Neural cell (in vitro differentiated cells): ENCODE measurements at regions not wholly inside any gene's neighbourhood (a gene's known extent, or its start where the extent isn't known, plus 50 kb on each side); places are given as distances from the start of the nearest gene placed in this dataset.

Experiments used
- H2AFZ ChIP-seq: fragments of 200-600, 300-800 bp; sonication (generic), shearing (Covaris generic); 2 replicates; pipeline ENCODE4 v1.6.0; 2014; ENCODE audit warnings: low read depth, mild to moderate bottlenecking, antibody characterized with exemption, low read length, moderate library complexity
- H3F3A ChIP-seq: fragments of 200-600 bp; shearing (Covaris generic); 2 replicates; pipeline ENCODE4 v1.6.1; 2016; ENCODE audit warnings: mild to moderate bottlenecking, moderate library complexity, mixed read lengths, antibody characterized with exemption, low read length; ENCODE audit not compliant: insufficient read depth, poor library complexity, severe bottlenecking
- H3K27ac ChIP-seq: fragments of 200-600, 300-800 bp; sonication (generic), shearing (Covaris generic); 2 replicates; pipeline ENCODE4 v1.5.1; 2014; ENCODE audit warnings: mild to moderate bottlenecking, low read length, moderate library complexity
- H3K27me3 ChIP-seq: fragments of 300-800, 200-600 bp; sonication (generic), shearing (Covaris generic); 2 replicates; pipeline ENCODE4 v1.6.0; 2014; ENCODE audit warnings: mild to moderate bottlenecking, low read depth, low read length, moderate library complexity; ENCODE audit not compliant: insufficient read depth
- H3K36me3 ChIP-seq: fragments of 300-800, 200-600 bp; sonication (generic), shearing (Covaris generic); 2 replicates; pipeline ENCODE4 v1.5.1; 2014; ENCODE audit warnings: mild to moderate bottlenecking, antibody characterized with exemption, low read length, moderate library complexity; ENCODE audit not compliant: insufficient read depth
- H3K4me2 ChIP-seq: fragments of 300-800, 200-600 bp; sonication (generic), shearing (Covaris generic); 2 replicates; pipeline ENCODE4 v1.6.0; 2014; ENCODE audit warnings: mild to moderate bottlenecking, low read length
- H3K4me3 ChIP-seq: fragments of 300-800, 200-600 bp; sonication (generic), shearing (Covaris generic); 2 replicates; pipeline ENCODE4 v1.5.1; 2014; ENCODE audit warnings: mild to moderate bottlenecking, low read length, moderate library complexity
- H3K79me2 ChIP-seq: fragments of 200-600 bp; shearing (Covaris generic); replicated peaks from 2 replicates; pipeline ENCODE4 v1.6.0; 2014; ENCODE audit warnings: mild to moderate bottlenecking, low read length, moderate library complexity; ENCODE audit not compliant: insufficient read depth
- H3K9ac ChIP-seq: fragments of 300-800, 200-600 bp; sonication (generic), shearing (Covaris generic); 2 replicates; pipeline ENCODE4 v1.6.1; 2016; ENCODE audit warnings: mild to moderate bottlenecking, low read length, mixed read lengths
- H3K9me2 ChIP-seq: fragments of 200-600 bp; shearing (Covaris generic); 2 replicates; pipeline ENCODE4 v1.6.1; 2016; ENCODE audit warnings: mild to moderate bottlenecking, low read length, mixed read lengths; ENCODE audit not compliant: insufficient read depth
- H3K9me3 ChIP-seq: fragments of 200-600, 300-800 bp; sonication (generic), shearing (Covaris generic); 2 replicates; pipeline ENCODE4 v1.6.1; 2016; ENCODE audit warnings: mild to moderate bottlenecking, mixed run types, low read length, moderate library complexity, mixed read lengths
- H4K20me1 ChIP-seq: fragments of 200-600 bp; shearing (Covaris generic); 2 replicates; pipeline ENCODE4 v1.6.1; 2016; ENCODE audit warnings: mild to moderate bottlenecking, mixed run types; ENCODE audit not compliant: insufficient read depth
- CTCF ChIP-seq: fragments of 450-650 bp; IDR thresholded peaks from 2 replicates; pipeline ENCODE4 v1.5.1; 2014; ENCODE audit warnings: antibody characterized with exemption, mild to moderate bottlenecking, moderate library complexity; ENCODE audit not compliant: poor library complexity, severe bottlenecking
- EP300 ChIP-seq: fragments of 450-650 bp; conservative IDR thresholded peaks from 2 replicates; pipeline ENCODE4 v1.6.1; 2014; ENCODE audit warnings: antibody characterized with exemption, mild to moderate bottlenecking, moderate library complexity; ENCODE audit not compliant: poor library complexity, severe bottlenecking
- EZH2 ChIP-seq: fragments of 200-600, 300-800 bp; shearing (Covaris generic), sonication (generic); IDR thresholded peaks from 2 replicates; pipeline ENCODE4 v1.6.1; 2014; ENCODE audit warnings: antibody characterized with exemption, low read length, borderline replicate concordance, mild to moderate bottlenecking; ENCODE audit not compliant: insufficient read depth, poor library complexity, severe bottlenecking
- MXI1 ChIP-seq: fragments of 450-650 bp; conservative IDR thresholded peaks from 2 replicates; pipeline ENCODE4 v1.6.1; 2014; ENCODE audit warnings: antibody characterized with exemption, mild to moderate bottlenecking; ENCODE audit not compliant: poor library complexity, severe bottlenecking
- POLR2AphosphoS5 ChIP-seq: IDR thresholded peaks from 2 replicates; pipeline ENCODE4 v1.6.1; 2012
- RAD21 ChIP-seq: fragments of 450-650 bp; conservative IDR thresholded peaks from 2 replicates; pipeline ENCODE4 v1.6.1; 2014; ENCODE audit warnings: antibody characterized with exemption, mild to moderate bottlenecking, moderate library complexity
- REST ChIP-seq: IDR thresholded peaks from 2 replicates; pipeline ENCODE4 v1.6.1; 2012; ENCODE audit warnings: borderline replicate concordance
- SMC3 ChIP-seq: fragments of 450-650 bp; conservative IDR thresholded peaks from 2 replicates; pipeline ENCODE4 v1.6.1; 2014; ENCODE audit warnings: antibody characterized with exemption, mild to moderate bottlenecking, moderate library complexity; ENCODE audit not compliant: poor library complexity
- TAF1 ChIP-seq: IDR thresholded peaks from 2 replicates; pipeline ENCODE4 v1.6.1; 2012; ENCODE audit warnings: low read depth

- TF ChIP-seq RAD21 = no peak
Measured at GRCh38 chr10:3009341-3009740, 58.0 kb upstream of the PFKP start (continued).

- H3K27ac ChIP-seq = no peak overlapping the region
- no peaks in the 10 kb centered on the region for H4K20me1 ChIP-seq
- no peaks in the 10 kb centered on the region for H3K36me3 ChIP-seq
- H3K27me3 ChIP-seq = no peaks in the 10 kb centered on the region
- no peaks in the 10 kb centered on the region for H3K79me2 ChIP-seq
- no peak overlapping the region for H2AFZ ChIP-seq
- no peak overlapping the region for H3K4me2 ChIP-seq
- no peaks in the 10 kb centered on the region for H3F3A ChIP-seq
- no peak overlapping the region for H3K9ac ChIP-seq
- H3K4me3 ChIP-seq = no peak overlapping the region
- no peaks in the 10 kb centered on the region for H3K9me2 ChIP-seq
- no peak for TF ChIP-seq REST
- no peak for TF ChIP-seq MXI1
- no peak for TF ChIP-seq TAF1
- TF ChIP-seq RAD21 = no peak
- TF ChIP-seq EP300 = no peak
- TF ChIP-seq POLR2AphosphoS5 = no peak
- TF ChIP-seq CTCF = no peak
- no peak for TF ChIP-seq EZH2
- no peak for TF ChIP-seq SMC3
- H3K9me3 ChIP-seq = no peaks in the 10 kb centered on the region
Measured at GRCh38 chr10:3008518-3009195, 58.7 kb upstream of the PFKP start.

- Histone ChIP-seq H3K9me2 (no peaks in the 10 kb centered on the region), H3K27me3 (no peaks in the 10 kb centered on the region), H3K27ac (no peak overlapping the region), H3K9ac (no peak overlapping the region), H3K79me2 (no peaks in the 10 kb centered on the region), H2AFZ (no peak overlapping the region), H3K9me3 (no peaks in the 10 kb centered on the region), H4K20me1 (no peaks in the 10 kb centered on the region), H3F3A (no peaks in the 10 kb centered on the region), H3K4me2 (no peak overlapping the region), H3K36me3 (no peaks in the 10 kb centered on the region), H3K4me3 (no peak overlapping the region)
- no peak for TF ChIP-seq TAF1
- TF ChIP-seq REST = no peak
- TF ChIP-seq SMC3 = no peak
- TF ChIP-seq CTCF = no peak
- no peak for TF ChIP-seq EP300
- no peak for TF ChIP-seq RAD21
- no peak for TF ChIP-seq MXI1
- TF ChIP-seq POLR2AphosphoS5 = no peak
- no peak for TF ChIP-seq EZH2
Measured at GRCh38 chr10:3006607-3007006, 60.7 kb upstream of the PFKP start.
